Lower leg skin (tissue), 4 donors: ENCODE measurements at regions not wholly inside any gene's neighbourhood (a gene's known extent, or its start where the extent isn't known, plus 50 kb on each side); places are given as distances from the start of the nearest gene placed in this dataset.

ENCODE experiments used
- DNase-seq, 2 donors: peaks; one replicate each; pipeline ENCODE4 v3.0.0-alpha.2; 2019; ENCODE audit warnings: low spot score in 2 of 2
- H3K4me3 ChIP-seq: fragments of 200-600 bp; sonication (generic); 2 replicates; pipeline ENCODE4 v1.5.1; 2017; ENCODE audit warnings: mild to moderate bottlenecking, low read depth; ENCODE audit not compliant: poor library complexity, severe bottlenecking
- CTCF ChIP-seq, 3 donors: fragments of 450-650 bp; IDR thresholded peaks; one replicate each; pipeline ENCODE4 v1.5.1; 2016; ENCODE audit warnings: antibody characterized with exemption in 3 of 3, mild to moderate bottlenecking in 3 of 3, moderate library complexity in 2 of 3
- POLR2A ChIP-seq, 2 donors: fragments of 450-650 bp; IDR thresholded peaks; one replicate each; pipeline ENCODE4 v1.6.1; 2016 to 2017; ENCODE audit warnings: antibody characterized with exemption in 2 of 2, mild to moderate bottlenecking in 1 of 2, moderate library complexity in 1 of 2
- WGBS, 2 donors: methylation state at CpG; one replicate each; pipeline ENCODE4 v1.1.5; 2018; 5-methylcytosine and 5-hydroxymethylcytosine counted together
- intact Hi-C: fragments of 100-400 bp; cut with DNase I; formaldehyde crosslinking; loops from one replicate; pipeline ENCODE4 v1.15.0; 2023; ENCODE audit warnings: low total_unique reads

GRCh38 chr7:121515630-121516401 is 119.7 kb upstream of the FAM3C start:
- TF ChIP-seq POLR2A (IDR thresholded peaks at IDR 0.05) (no peak), CTCF (IDR thresholded peaks at IDR 0.05) (no peak)
- H3K4me3 ChIP-seq: no peak overlapping the region
- WGBS, 2 donors: 70 to 75% methylated on average over 7 of the region's 7 CpGs
- intact Hi-C loops: no loop called here
- no peak for DNase-seq

GRCh38 chr7:121515229-121515628 is 119.1 kb upstream of the FAM3C start:
- WGBS, 2 donors: 89 to 90% methylated on average over 2 of the region's 2 CpGs
- no peak for DNase-seq
- intact Hi-C loops: no loop called here
- no peak overlapping the region for H3K4me3 ChIP-seq
- TF ChIP-seq CTCF (IDR thresholded peaks at IDR 0.05): no peak
- TF ChIP-seq POLR2A (IDR thresholded peaks at IDR 0.05): no peak

GRCh38 chr7:121513105-121513504 is 117.0 kb upstream of the FAM3C start:
- 84 to 89% methylated on average over 1 of the region's 1 CpG for WGBS, 2 donors
- H3K4me3 ChIP-seq: no peak overlapping the region
- TF ChIP-seq CTCF (IDR thresholded peaks at IDR 0.05) (no peak), POLR2A (IDR thresholded peaks at IDR 0.05) (no peak)
- DNase-seq: no peak
- intact Hi-C loops: no loop called here

GRCh38 chr7:121510858-121511482 is 114.9 kb upstream of the FAM3C start:
- intact Hi-C loops: no loop called here
- TF ChIP-seq CTCF (IDR thresholded peaks at IDR 0.05) (no peak), POLR2A (IDR thresholded peaks at IDR 0.05) (no peak)
- DNase-seq: no peak
- no peak overlapping the region for H3K4me3 ChIP-seq
- WGBS, 2 donors: 89 to 93% methylated on average over 5 of the region's 5 CpGs

GRCh38 chr7:121510302-121510701 is 114.2 kb upstream of the FAM3C start:
- intact Hi-C loops: no loop called here
- DNase-seq: no peak
- no peak for TF ChIP-seq CTCF (IDR thresholded peaks at IDR 0.05)
- TF ChIP-seq POLR2A (IDR thresholded peaks at IDR 0.05): no peak
- H3K4me3 ChIP-seq: no peak overlapping the region
- 93 to 100% methylated on average over 2 of the region's 2 CpGs for WGBS, 2 donors
